HCT116 (cell line): ENCODE measurements at regions not wholly inside any gene's neighbourhood (a gene's known extent, or its start where the extent isn't known, plus 50 kb on each side); places are given as distances from the start of the nearest gene placed in this dataset.
"Not testable (repeated sequence)": the region's sequence is repeated elsewhere in the genome, so short reads cannot be mapped to it uniquely, and the experiment has no call there.

Experiments
- ATAC-seq: fragments of 200-7000 bp; cut with Tn5 transposase; 2 replicates; pipeline ENCODE4 v1.9.1; 2020; ENCODE audit warnings: mild to moderate bottlenecking, moderate library complexity
- BruUV-seq: library from RNA; stranded (reverse); fragments of 400-500 nt; replicated peaks from 2 replicates; lab custom pipeline; 2021; lab: Mats Ljungman, UMichigan
- CTCF ChIA-PET: fragments of 300-600 bp; sonication (Branson Sonifier 250); formaldehyde crosslinking; loops from one replicate; lab custom pipeline; 2021; ENCODE audit warnings: antibody characterized with exemption; lab: Charles Lee
- POLR2A ChIA-PET: fragments of 300-600, 350-600 bp; sonication (Branson Sonifier 250); formaldehyde crosslinking; loops from one replicate; lab custom pipeline; 2021; ENCODE audit warnings: antibody characterized with exemption; lab: Charles Lee
- RAD21 ChIA-PET, 2 experiments: fragments of 300-600 bp; sonication (Branson Sonifier 250); formaldehyde crosslinking; loops; one replicate each; lab custom pipeline; 2023; ENCODE audit warnings: low total read pairs in 2 of 2; ENCODE audit not compliant: uncharacterized antibody in 2 of 2, unreplicated experiment in 2 of 2, low non-redundant PET in 1 of 2; lab: Charles Lee
- DNase-seq: peaks from one replicate; pipeline ENCODE4 v3.0.0-alpha.2; 2010; ENCODE audit warnings: low read depth, low spot score
- H2AFZ ChIP-seq: fragments of 200-600 bp; shearing (Covaris generic), sonication (generic); 2 replicates; pipeline ENCODE4 v1.6.1; 2017; ENCODE audit warnings: low read depth, mixed run types, mixed read lengths, antibody characterized with exemption, low read length; ENCODE audit not compliant: poor library complexity, severe bottlenecking
- H3K27ac ChIP-seq: 2 replicates; pipeline ENCODE4 v1.5.1; 2012; ENCODE audit warnings: low read depth, low read length
- H3K27me3 ChIP-seq: fragments of 200-600 bp; sonication (generic); 2 replicates; pipeline ENCODE4 v1.6.1; 2016; ENCODE audit warnings: mixed run types, low read length, mixed read lengths; ENCODE audit not compliant: insufficient read depth
- H3K36me3 ChIP-seq, 2 experiments: fragments of 200-500 bp in 1 of 2; fragments of 200-600 bp in 1 of 2; sonication (Bioruptor generic) in 1 of 2; sonication (generic) in 1 of 2; 2 replicates each; pipeline versions ENCODE4 v1.5.1 to v1.6.1; 2014 to 2016; ENCODE audit warnings: low read length in 2 of 2, inconsistent platforms in 1 of 2, mixed read lengths in 1 of 2, mixed run types in 1 of 2; ENCODE audit not compliant: insufficient read depth in 2 of 2, control insufficient read depth in 1 of 2
- H3K4me1 ChIP-seq, 2 experiments: fragments of 200-600 bp in 1 of 2; sonication (generic) in 1 of 2; 2 replicates each; pipeline versions ENCODE4 v1.5.1 to v1.6.1; 2012 to 2017; ENCODE audit warnings: low read length in 2 of 2, inconsistent platforms in 1 of 2, mild to moderate bottlenecking in 1 of 2, mixed read lengths in 1 of 2, mixed run types in 1 of 2, moderate library complexity in 1 of 2; ENCODE audit not compliant: insufficient read depth in 2 of 2, control insufficient read depth in 1 of 2
- H3K4me2 ChIP-seq: fragments of 200-600 bp; sonication (generic); 2 replicates; pipeline ENCODE4 v1.6.1; 2017; ENCODE audit warnings: mixed run types, low read length, mixed read lengths
- H3K4me3 ChIP-seq, 2 experiments: fragments of 200-600 bp in 1 of 2; sonication (generic) in 1 of 2; replicated peaks in 1 of 2; 2 replicates each; pipeline ENCODE4 v1.5.1; 2011 to 2016; ENCODE audit warnings: low read length in 2 of 2, control low read depth in 1 of 2, low read depth in 1 of 2, mild to moderate bottlenecking in 1 of 2, mixed read lengths in 1 of 2, mixed run types in 1 of 2
- H3K79me2 ChIP-seq: fragments of 200-600 bp; sonication (generic); 2 replicates; pipeline ENCODE4 v1.6.1; 2017; ENCODE audit warnings: mild to moderate bottlenecking, mixed run types, low read length, moderate library complexity, mixed read lengths; ENCODE audit not compliant: insufficient read depth
- H3K9ac ChIP-seq: fragments of 200-600 bp; sonication (generic); 2 replicates; pipeline ENCODE4 v1.6.1; 2016; ENCODE audit warnings: low read length, mixed read lengths
- H3K9me2 ChIP-seq: fragments of 200-600 bp; sonication (generic), shearing (Covaris generic); 2 replicates; pipeline ENCODE4 v1.6.1; 2017; ENCODE audit warnings: mixed run types, mild to moderate bottlenecking, moderate library complexity; ENCODE audit not compliant: insufficient read depth
- H3K9me3 ChIP-seq, 2 experiments: fragments of 200-500 bp in 1 of 2; fragments of 200-600 bp in 1 of 2; sonication (Bioruptor generic) in 1 of 2; sonication (generic) in 1 of 2; 2 replicates each; pipeline ENCODE4 v1.6.1; 2014 to 2017; ENCODE audit warnings: low read length in 2 of 2, mixed read lengths in 2 of 2, inconsistent platforms in 1 of 2, low read depth in 1 of 2, mild to moderate bottlenecking in 1 of 2, mixed run types in 1 of 2, moderate library complexity in 1 of 2; ENCODE audit not compliant: control insufficient read depth in 1 of 2, insufficient read depth in 1 of 2
- H4K20me1 ChIP-seq: fragments of 200-600 bp; sonication (generic), shearing (Covaris generic); 2 replicates; pipeline ENCODE4 v1.6.1; 2017; ENCODE audit warnings: mixed run types, mild to moderate bottlenecking, moderate library complexity; ENCODE audit not compliant: insufficient read depth
- CBX3 ChIP-seq: IDR thresholded peaks from 2 replicates; pipeline ENCODE4 v1.6.1; 2012; ENCODE audit warnings: low read depth
- EGR1 ChIP-seq: IDR thresholded peaks from 2 replicates; pipeline ENCODE4 v1.6.1; 2012; ENCODE audit warnings: low read depth
- EZH2 ChIP-seq: fragments of 200-600 bp; sonication (generic); IDR thresholded peaks from 2 replicates; pipeline ENCODE4 v1.6.1; 2017; ENCODE audit warnings: antibody characterized with exemption, mixed run types
- FOSL1 ChIP-seq: IDR thresholded peaks from 2 replicates; pipeline ENCODE4 v1.6.1; 2012; ENCODE audit warnings: low read depth
- POLR2A ChIP-seq: IDR thresholded peaks from 2 replicates; pipeline ENCODE4 v1.7.0; 2011; ENCODE audit warnings: borderline replicate concordance; ENCODE audit not compliant: insufficient read depth, insufficient read length; ENCODE audit errors: extremely low read depth
- POLR2AphosphoS5 ChIP-seq: IDR thresholded peaks from 2 replicates; pipeline ENCODE4 v1.6.1; 2011; ENCODE audit warnings: mild to moderate bottlenecking, low read depth, low read length, moderate library complexity
- SIN3A ChIP-seq: IDR thresholded peaks from 2 replicates; pipeline ENCODE4 v1.6.1; 2012; ENCODE audit warnings: low read depth
- ZFX ChIP-seq: fragments of 450-650 bp; IDR thresholded peaks from 2 replicates; pipeline ENCODE4 v1.6.1; 2017
- intact Hi-C: fragments of 100-400 bp; cut with micrococcal nuclease; formaldehyde crosslinking; loops from 2 replicates; pipeline ENCODE4 v1.10.0; 2022
- TF ChIP-seq, protein P1 (sequence below): IDR thresholded peaks from 2 replicates; pipeline ENCODE4 v1.6.1; 2012
- TF ChIP-seq, protein P2 (sequence below): IDR thresholded peaks from 2 replicates; pipeline ENCODE4 v1.6.1; 2011; ENCODE audit warnings: mild to moderate bottlenecking, low read length, moderate library complexity; ENCODE audit not compliant: insufficient replicate concordance; ENCODE audit errors: extremely low read depth
- TF ChIP-seq, protein P3 (sequence below), 3 experiments: fragments of 200-600 bp in 1 of 3; sonication (generic) in 1 of 3; IDR thresholded peaks in 2 of 3; conservative IDR thresholded peaks in 1 of 3; 2 replicates each; pipeline ENCODE4 v1.5.1; 2012 to 2017; ENCODE audit warnings: low read depth in 2 of 3, low read length in 2 of 3, antibody characterized with exemption in 1 of 3, borderline replicate concordance in 1 of 3, control low read depth in 1 of 3, mild to moderate bottlenecking in 1 of 3, mixed read lengths in 1 of 3, mixed run types in 1 of 3, moderate library complexity in 1 of 3; ENCODE audit not compliant: insufficient read depth in 1 of 3
- TF ChIP-seq, protein P4 (sequence below): IDR thresholded peaks from 2 replicates; pipeline ENCODE4 v1.6.1; 2012

DNA sequence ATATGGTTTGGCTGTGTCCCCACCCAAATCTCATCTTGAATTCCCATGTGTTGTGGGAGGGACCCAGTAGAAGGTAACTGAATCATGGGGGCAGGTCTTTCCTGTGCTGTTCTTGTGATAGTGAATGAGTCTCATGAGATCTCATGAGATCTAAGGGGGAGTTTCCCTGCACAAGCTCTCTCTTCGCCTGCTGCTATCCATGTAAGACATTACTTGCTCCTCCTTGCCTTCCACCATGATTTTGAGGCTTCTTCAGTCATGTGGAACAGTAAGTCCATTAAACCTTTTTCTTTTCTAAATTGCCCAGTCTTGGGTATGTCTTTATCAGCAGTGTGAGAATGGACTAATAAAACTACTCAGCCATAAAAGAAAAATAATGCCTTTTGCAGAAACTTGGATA, 80.8 kb upstream of the SERPINE2 start:
- H3K27ac ChIP-seq, CTCF ChIA-PET, DNase-seq: not testable (repeated sequence)

DNA sequence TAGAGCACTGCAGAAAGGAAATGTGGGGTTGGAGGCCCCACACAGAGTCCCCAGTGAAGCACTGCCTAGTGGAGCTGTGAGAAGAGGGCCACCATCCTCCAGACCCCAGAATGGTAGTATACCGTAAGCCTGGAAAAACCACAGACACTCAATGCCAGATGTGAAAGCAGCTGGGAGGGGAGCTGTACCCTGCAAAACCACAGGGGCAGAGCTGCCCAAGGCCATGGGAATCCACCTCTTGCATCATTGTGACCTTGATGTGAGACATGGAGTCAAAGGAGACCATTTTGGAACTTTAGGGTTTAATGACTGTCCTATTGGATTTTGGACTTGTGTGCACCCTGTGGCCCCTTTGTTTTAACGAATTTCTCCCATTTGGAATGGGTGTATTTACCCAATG, 75.3 kb upstream of the SERPINE2 start:
- no peak for DNase-seq
- intact Hi-C loops, result no loop called here
- Histone ChIP-seq H3K9ac (no peak overlapping the region), H3K36me3 (no peaks in the 10 kb centered on the region), H3K4me1 (peaks cover 0 to 12% of the 10 kb centered on the region in 2 experiments; a peak in 1 of 4 replicates), H3K27ac (no peak overlapping the region), H3K27me3 (no peaks in the 10 kb centered on the region), H3K79me2 (no peaks in the 10 kb centered on the region), H3K4me3 (no peak overlapping the region), H3K9me2 (peaks cover 3% of the 10 kb centered on the region; the same call in 1 of the 2 replicates), H4K20me1 (no peaks in the 10 kb centered on the region), H2AFZ (no peak overlapping the region), H3K4me2 (no peak overlapping the region), H3K9me3 (no peaks in the 10 kb centered on the region)
- ATAC-seq, result no peak
- no peak for TF ChIP-seq SIN3A
- no peak for TF ChIP-seq EZH2
- TF ChIP-seq EGR1, result no peak
- TF ChIP-seq, protein P1, sequence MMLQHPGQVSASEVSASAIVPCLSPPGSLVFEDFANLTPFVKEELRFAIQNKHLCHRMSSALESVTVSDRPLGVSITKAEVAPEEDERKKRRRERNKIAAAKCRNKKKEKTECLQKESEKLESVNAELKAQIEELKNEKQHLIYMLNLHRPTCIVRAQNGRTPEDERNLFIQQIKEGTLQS, result no peak
- TF ChIP-seq, protein P2, sequence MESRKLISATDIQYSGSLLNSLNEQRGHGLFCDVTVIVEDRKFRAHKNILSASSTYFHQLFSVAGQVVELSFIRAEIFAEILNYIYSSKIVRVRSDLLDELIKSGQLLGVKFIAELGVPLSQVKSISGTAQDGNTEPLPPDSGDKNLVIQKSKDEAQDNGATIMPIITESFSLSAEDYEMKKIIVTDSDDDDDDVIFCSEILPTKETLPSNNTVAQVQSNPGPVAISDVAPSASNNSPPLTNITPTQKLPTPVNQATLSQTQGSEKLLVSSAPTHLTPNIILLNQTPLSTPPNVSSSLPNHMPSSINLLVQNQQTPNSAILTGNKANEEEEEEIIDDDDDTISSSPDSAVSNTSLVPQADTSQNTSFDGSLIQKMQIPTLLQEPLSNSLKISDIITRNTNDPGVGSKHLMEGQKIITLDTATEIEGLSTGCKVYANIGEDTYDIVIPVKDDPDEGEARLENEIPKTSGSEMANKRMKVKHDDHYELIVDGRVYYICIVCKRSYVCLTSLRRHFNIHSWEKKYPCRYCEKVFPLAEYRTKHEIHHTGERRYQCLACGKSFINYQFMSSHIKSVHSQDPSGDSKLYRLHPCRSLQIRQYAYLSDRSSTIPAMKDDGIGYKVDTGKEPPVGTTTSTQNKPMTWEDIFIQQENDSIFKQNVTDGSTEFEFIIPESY, result no peak
- TF ChIP-seq FOSL1, result no peak
- TF ChIP-seq POLR2A, result no peak
- TF ChIP-seq, protein P3, sequence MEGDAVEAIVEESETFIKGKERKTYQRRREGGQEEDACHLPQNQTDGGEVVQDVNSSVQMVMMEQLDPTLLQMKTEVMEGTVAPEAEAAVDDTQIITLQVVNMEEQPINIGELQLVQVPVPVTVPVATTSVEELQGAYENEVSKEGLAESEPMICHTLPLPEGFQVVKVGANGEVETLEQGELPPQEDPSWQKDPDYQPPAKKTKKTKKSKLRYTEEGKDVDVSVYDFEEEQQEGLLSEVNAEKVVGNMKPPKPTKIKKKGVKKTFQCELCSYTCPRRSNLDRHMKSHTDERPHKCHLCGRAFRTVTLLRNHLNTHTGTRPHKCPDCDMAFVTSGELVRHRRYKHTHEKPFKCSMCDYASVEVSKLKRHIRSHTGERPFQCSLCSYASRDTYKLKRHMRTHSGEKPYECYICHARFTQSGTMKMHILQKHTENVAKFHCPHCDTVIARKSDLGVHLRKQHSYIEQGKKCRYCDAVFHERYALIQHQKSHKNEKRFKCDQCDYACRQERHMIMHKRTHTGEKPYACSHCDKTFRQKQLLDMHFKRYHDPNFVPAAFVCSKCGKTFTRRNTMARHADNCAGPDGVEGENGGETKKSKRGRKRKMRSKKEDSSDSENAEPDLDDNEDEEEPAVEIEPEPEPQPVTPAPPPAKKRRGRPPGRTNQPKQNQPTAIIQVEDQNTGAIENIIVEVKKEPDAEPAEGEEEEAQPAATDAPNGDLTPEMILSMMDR (IDR thresholded peaks at IDR 0.05 in 2 of 3, conservative IDR thresholded peaks at IDR 0.05 in 1 of 3; ENCODE audit: borderline replicate concordance in 1 of 3, insufficient read depth in 1 of 3, low read depth in 2 of 3, low read length in 2 of 3), result no peak
- TF ChIP-seq ZFX, result no peak
- TF ChIP-seq, protein P4, sequence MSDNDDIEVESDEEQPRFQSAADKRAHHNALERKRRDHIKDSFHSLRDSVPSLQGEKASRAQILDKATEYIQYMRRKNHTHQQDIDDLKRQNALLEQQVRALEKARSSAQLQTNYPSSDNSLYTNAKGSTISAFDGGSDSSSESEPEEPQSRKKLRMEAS, result no peak
- no peak for TF ChIP-seq POLR2AphosphoS5
- ChIA-PET RAD21 (no interaction called here), POLR2A (no interaction called here), CTCF (no interaction called here)
- no TSS peak for BruUV-seq

More for the DNA sequence above, 80.8 kb upstream of the SERPINE2 start:
- H3K4me2 ChIP-seq, H3K4me1 ChIP-seq, H3K79me2 ChIP-seq, H2AFZ ChIP-seq, ATAC-seq, BruUV-seq, H3K36me3 ChIP-seq, H3K4me3 ChIP-seq, H3K27me3 ChIP-seq, H3K9ac ChIP-seq, H4K20me1 ChIP-seq, POLR2A ChIA-PET, H3K9me2 ChIP-seq, RAD21 ChIA-PET, intact Hi-C loops, H3K9me3 ChIP-seq: not testable (repeated sequence)
- TF ChIP-seq CBX3, result peak; percentile 49; the same call in 1 of the 2 replicates

DNA sequence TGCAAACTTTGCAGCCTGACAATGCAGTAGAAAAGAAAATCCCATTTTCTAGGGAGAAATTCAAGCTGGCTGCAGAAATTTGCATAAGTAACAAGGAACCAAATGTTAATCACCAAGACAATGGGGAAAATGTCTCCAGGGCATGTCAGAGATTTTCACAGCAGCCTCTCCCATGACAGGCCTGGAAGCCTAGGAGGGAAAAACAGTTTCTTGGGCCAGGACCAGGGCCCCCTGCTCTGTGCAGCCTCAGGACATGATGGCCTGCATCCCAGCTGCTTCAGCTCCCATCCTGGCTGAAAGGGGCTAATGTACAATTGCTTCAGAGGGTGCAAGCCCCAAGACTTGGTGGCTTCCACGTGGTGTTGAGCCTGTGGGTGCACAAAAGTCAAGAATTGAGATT, 74.8 kb upstream of the SERPINE2 start:
- POLR2A ChIA-PET, H3K9me2 ChIP-seq, intact Hi-C loops, DNase-seq, H4K20me1 ChIP-seq, H3K9me3 ChIP-seq, H3K4me3 ChIP-seq, H3K9ac ChIP-seq, H3K4me2 ChIP-seq, H3K27me3 ChIP-seq, H3K27ac ChIP-seq, CTCF ChIA-PET, RAD21 ChIA-PET, H3K79me2 ChIP-seq, H2AFZ ChIP-seq, BruUV-seq, H3K36me3 ChIP-seq, ATAC-seq: not testable (repeated sequence)
- H3K4me1 ChIP-seq, result peaks cover 0 to 12% of the 10 kb centered on the region in 2 experiments; a peak in 1 of 4 replicates
